ENCODE measurements at regions not wholly inside any gene's neighbourhood (a gene's known extent, or its start where the extent isn't known, plus 50 kb on each side); places are given as distances from the start of the nearest gene placed in this dataset.

DNA sequence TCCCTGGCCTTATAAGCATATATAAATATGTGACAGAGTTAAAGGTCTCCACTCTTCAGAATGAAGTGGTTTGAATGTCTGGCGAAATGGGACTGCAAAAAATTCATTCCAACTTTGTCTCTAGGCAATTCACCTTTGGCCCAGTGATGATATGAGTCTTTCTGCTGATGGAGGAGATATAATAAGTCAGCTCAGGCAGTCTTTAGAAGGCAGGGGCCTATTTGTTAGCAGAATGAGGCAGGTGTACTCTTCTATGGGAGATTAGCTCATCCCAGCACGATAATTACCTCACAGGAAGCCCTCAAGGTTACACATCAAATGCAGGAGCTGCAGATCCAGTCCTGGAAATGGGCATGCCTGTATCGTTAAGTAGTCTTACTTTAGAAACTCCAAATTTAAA lies 300.5 kb downstream of the NR2F1-AS1 start:
- H3K27me3 ChIP-seq (ENCODE audit: control insufficient read depth, insufficient read depth, low read length), result no peaks in the 10 kb centered on the region
- CTCF ChIA-PET, result no interaction called here
- H3K4me3 ChIP-seq (ENCODE audit: low read depth, low read length), result no peak overlapping the region
- no peak for DNase-seq (ENCODE audit: low read depth)
- POLR2A ChIA-PET, result no interaction called here
- H3K36me3 ChIP-seq (ENCODE audit: control insufficient read depth, insufficient read depth, low read length), result no peaks in the 10 kb centered on the region
- TF ChIP-seq, protein P1, sequence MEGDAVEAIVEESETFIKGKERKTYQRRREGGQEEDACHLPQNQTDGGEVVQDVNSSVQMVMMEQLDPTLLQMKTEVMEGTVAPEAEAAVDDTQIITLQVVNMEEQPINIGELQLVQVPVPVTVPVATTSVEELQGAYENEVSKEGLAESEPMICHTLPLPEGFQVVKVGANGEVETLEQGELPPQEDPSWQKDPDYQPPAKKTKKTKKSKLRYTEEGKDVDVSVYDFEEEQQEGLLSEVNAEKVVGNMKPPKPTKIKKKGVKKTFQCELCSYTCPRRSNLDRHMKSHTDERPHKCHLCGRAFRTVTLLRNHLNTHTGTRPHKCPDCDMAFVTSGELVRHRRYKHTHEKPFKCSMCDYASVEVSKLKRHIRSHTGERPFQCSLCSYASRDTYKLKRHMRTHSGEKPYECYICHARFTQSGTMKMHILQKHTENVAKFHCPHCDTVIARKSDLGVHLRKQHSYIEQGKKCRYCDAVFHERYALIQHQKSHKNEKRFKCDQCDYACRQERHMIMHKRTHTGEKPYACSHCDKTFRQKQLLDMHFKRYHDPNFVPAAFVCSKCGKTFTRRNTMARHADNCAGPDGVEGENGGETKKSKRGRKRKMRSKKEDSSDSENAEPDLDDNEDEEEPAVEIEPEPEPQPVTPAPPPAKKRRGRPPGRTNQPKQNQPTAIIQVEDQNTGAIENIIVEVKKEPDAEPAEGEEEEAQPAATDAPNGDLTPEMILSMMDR (IDR thresholded peaks at IDR 0.05; ENCODE audit: insufficient read depth, low read depth, low read length), result no peak

DNA sequence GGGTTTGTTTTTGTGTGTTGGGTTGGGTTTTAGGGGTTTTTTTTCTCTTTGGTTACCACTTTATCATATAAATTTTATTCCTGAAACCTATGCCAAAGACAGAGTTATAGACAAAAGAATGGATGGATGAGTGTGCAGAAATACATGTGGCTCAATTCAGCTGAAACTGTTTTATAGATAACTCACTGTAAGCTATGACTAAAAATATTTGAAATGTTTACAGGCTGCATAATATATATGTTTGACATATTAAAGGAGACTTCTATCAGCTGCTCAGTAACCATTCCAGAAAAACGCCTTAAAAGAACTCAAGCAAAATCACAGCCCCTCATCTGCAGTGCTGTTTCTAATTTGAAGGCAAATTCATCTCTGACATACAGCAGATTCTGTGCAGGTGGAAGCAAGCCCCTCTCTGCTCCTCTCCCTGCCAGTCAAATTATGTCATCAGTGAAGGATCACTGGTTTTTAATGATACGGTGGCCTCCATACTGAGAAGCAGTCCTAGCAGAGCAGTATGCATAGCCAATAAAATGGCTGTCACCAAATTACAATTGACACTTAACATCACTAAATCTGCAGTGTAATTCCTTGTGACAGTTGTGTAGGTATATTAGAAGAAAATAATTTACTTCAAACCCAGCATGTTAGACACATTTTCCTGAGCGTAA lies 301.6 kb downstream of the NR2F1-AS1 start:
- H3K4me3 ChIP-seq (ENCODE audit: low read depth, low read length), result no peak overlapping the region
- TF ChIP-seq, protein P1 (IDR thresholded peaks at IDR 0.05; ENCODE audit: insufficient read depth, low read depth, low read length), result no peak
- POLR2A ChIA-PET, result interaction anchor here (0.7 kb wide), 1 partner anchor 292 kb away, joined by 3 read pairs; no protein-coding TSS in a partner anchor
- no peaks in the 10 kb centered on the region for H3K27me3 ChIP-seq (ENCODE audit: control insufficient read depth, insufficient read depth, low read length)
- no peaks in the 10 kb centered on the region for H3K36me3 ChIP-seq (ENCODE audit: control insufficient read depth, insufficient read depth, low read length)
- CTCF ChIA-PET, result no interaction called here
- no peak for DNase-seq (ENCODE audit: low read depth)

DNA sequence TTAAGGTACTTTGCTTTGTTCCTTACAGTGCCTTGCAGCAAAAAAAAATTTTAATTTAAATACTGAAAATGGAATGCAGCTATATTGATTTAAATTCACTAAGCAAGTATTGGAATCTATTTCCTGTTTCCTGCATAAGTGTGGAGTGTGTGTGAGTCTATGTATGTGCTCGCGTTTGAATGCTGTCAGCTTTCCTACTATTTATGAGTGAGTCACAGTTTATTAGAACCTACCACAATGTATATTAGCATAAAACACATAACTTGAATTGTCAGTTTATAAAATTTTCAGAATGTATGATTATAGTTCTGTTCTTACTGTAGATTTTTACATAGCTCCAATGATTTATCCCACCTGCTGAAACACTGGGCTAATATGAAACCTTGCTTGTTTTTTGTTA lies 302.1 kb downstream of the NR2F1-AS1 start:
- Histone ChIP-seq H3K4me3 (ENCODE audit: low read depth, low read length) (no peak overlapping the region), H3K36me3 (ENCODE audit: control insufficient read depth, insufficient read depth, low read length) (no peaks in the 10 kb centered on the region), H3K27me3 (ENCODE audit: control insufficient read depth, insufficient read depth, low read length) (no peaks in the 10 kb centered on the region)
- CTCF ChIA-PET, result no interaction called here
- POLR2A ChIA-PET, result no interaction called here
- DNase-seq (ENCODE audit: low read depth), result no peak
- TF ChIP-seq, protein P1 (IDR thresholded peaks at IDR 0.05; ENCODE audit: insufficient read depth, low read depth, low read length), result no peak

DNA sequence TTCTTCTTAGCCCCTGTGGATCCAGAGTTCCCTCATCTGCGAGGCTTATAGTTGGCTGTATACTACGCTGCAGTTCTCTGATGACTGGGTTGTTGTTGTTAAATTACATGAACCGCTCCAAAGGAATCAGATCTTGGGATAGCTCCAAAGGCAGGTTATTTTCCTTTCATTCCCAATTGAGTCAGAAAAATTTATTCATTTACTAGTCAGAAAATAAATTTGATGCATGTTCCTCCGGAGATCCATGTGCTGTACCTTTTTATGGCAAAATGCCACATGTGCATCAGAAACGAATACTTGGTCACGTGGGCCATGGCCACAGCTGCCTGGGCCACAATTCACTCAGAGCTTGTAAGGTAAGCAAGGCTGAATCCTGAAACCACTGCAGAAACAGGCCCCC lies 304.0 kb downstream of the NR2F1-AS1 start:
- H3K36me3 ChIP-seq (ENCODE audit: control insufficient read depth, insufficient read depth, low read length), result no peaks in the 10 kb centered on the region
- TF ChIP-seq, protein P1 (IDR thresholded peaks at IDR 0.05; ENCODE audit: insufficient read depth, low read depth, low read length), result no peak
- H3K27me3 ChIP-seq (ENCODE audit: control insufficient read depth, insufficient read depth, low read length), result no peaks in the 10 kb centered on the region
- no peak for DNase-seq (ENCODE audit: low read depth)
- ChIA-PET POLR2A (no interaction called here), CTCF (interaction anchor here (0.6 to 0.8 kb wide), 2 partner anchors 43 to 275 kb away, joined by 3 read pairs; no protein-coding TSS in a partner anchor)
- H3K4me3 ChIP-seq (ENCODE audit: low read depth, low read length), result no peak overlapping the region

DNA sequence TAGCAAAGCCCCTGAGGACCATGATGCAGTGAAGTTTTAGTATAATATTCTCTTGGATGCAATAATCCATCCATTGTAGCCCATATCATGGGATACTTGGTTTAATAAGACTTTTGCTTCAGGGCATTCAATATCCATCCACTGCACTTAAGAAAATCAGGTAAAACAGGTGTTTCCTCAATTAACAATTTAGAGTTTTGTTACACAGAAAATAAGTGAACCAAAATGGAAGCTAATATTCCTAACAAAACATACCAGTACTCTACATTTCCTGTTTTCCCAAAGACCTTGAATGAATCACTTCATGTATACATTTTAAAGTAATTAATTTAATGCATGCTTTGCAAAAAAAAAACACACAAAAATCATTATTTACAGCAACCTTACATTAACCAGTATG lies 305.6 kb downstream of the NR2F1-AS1 start:
- no peak for DNase-seq (ENCODE audit: low read depth)
- ChIA-PET CTCF (no interaction called here), POLR2A (no interaction called here)
- TF ChIP-seq, protein P1 (IDR thresholded peaks at IDR 0.05; ENCODE audit: insufficient read depth, low read depth, low read length), result no peak
- H3K27me3 ChIP-seq (ENCODE audit: control insufficient read depth, insufficient read depth, low read length), result no peaks in the 10 kb centered on the region
- no peak overlapping the region for H3K4me3 ChIP-seq (ENCODE audit: low read depth, low read length)
- no peaks in the 10 kb centered on the region for H3K36me3 ChIP-seq (ENCODE audit: control insufficient read depth, insufficient read depth, low read length)
